Pancreas (tissue), 10 donors: ENCODE measurements at regions not wholly inside any gene's neighbourhood (a gene's known extent, or its start where the extent isn't known, plus 50 kb on each side); places are given as distances from the start of the nearest gene placed in this dataset.

Experiments used
- ATAC-seq, 4 donors: fragments of 200-7000 bp; cut with Tn5 transposase; one replicate each; pipeline versions ENCODE4 v1.8.0 to v1.9.1; 2020; ENCODE audit warnings: mild to moderate bottlenecking in 4 of 4, moderate library complexity in 4 of 4
- DNase-seq, 6 donors: peaks; one replicate each; pipeline ENCODE4 v3.0.0-alpha.2; 2020
- FAIRE-seq: peaks from 2 replicates; lab custom pipeline; 2012; peaks lifted over from hg19 to GRCh38; lab: Jason Lieb, UNC
- H3K27ac ChIP-seq, 4 donors: fragments of 200-600 bp; sonication (generic); 1 replicate in 3 of 4; 2 replicates in 1 of 4; pipeline versions ENCODE4 v1.5.0 to v1.8.0; 2020
- H3K27me3 ChIP-seq, 4 donors: fragments of 200-600 bp; one replicate each; pipeline ENCODE4 v1.8.0; 2021
- H3K36me3 ChIP-seq, 3 donors: fragments of 200-600 bp; sonication (generic) in 1 of 3; one replicate each; pipeline versions ENCODE4 v1.5.0 to v1.8.0; 2020 to 2021
- H3K4me1 ChIP-seq, 3 donors: fragments of 200-600 bp; one replicate each; pipeline ENCODE4 v1.8.0; 2021
- H3K4me3 ChIP-seq, 4 donors: fragments of 200-600 bp; sonication (generic) in 2 of 4; one replicate each; pipeline versions ENCODE4 v1.5.0 to v1.8.0; 2020 to 2021
- H3K9me3 ChIP-seq, 4 donors: fragments of 200-600 bp; one replicate each; pipeline ENCODE4 v1.8.0; 2021
- CTCF ChIP-seq, 4 donors: fragments of 200-600 bp; sonication (generic) in 3 of 4; IDR thresholded peaks; one replicate each; pipeline versions ENCODE4 v1.5.0 to v1.8.0; 2021; ENCODE audit warnings: antibody characterized with exemption in 4 of 4
- WGBS, 2 donors: extraction: QIAGEN DNeasy Blood & Tissue Kit; methylation state at CpG; one replicate each; pipeline ENCODE4 v1.1.7; 2013; 5-methylcytosine and 5-hydroxymethylcytosine counted together
- intact Hi-C, 3 donors: fragments of 100-400 bp; cut with DNase I; formaldehyde crosslinking; loops; one replicate each; pipeline versions ENCODE4 v1.11.1 to v1.14.2; 2022
- donor health status: healthy with polysubstance abuse.
- donor health status: DM: no; HTN: no; CAD: no; lungs with moderate emphysema.
- donor health status: DM: no; HTN: no; CAD: no.
- donor health status: control.
- donor health status: control.
- donor health status: Bipolar disorder and iron deficiency.
- donor health status: DM: yes; HTN: yes; CAD: no.
- donor health status: DM: no; HTN: no; CAD: no.
- donor health status: DM: no; HTN: no; CAD: no.
- donor health status: DM: yes; HTN: yes; CAD: no.

GRCh38 chr16:17986991-17987390 is 349.5 kb downstream of the NPIPA8 start:
- no peak for FAIRE-seq
- Histone ChIP-seq H3K4me1 (no peaks in the 10 kb centered on the region), H3K4me3 (no peak overlapping the region), H3K27ac (no peak overlapping the region), H3K27me3 (peaks cover 0 to 7% (median 0%) of the 10 kb centered on the region in 4 donors), H3K36me3 (no peaks in the 10 kb centered on the region), H3K9me3 (no peaks in the 10 kb centered on the region)
- ATAC-seq, result no peak
- DNase-seq, result no peak
- intact Hi-C loops, result no loop called here
- WGBS, 2 donors, result 75 to 86% methylated on average over 5 of the region's 5 CpGs
- TF ChIP-seq CTCF (IDR thresholded peaks at IDR 0.05), result no peak

- Histone ChIP-seq H3K27me3 (peaks cover 0 to 7% (median 0%) of the 10 kb centered on the region in 4 donors), H3K9me3 (no peaks in the 10 kb centered on the region), H3K36me3 (no peaks in the 10 kb centered on the region), H3K4me1 (no peaks in the 10 kb centered on the region), H3K4me3 (no peak overlapping the region), H3K27ac (no peak overlapping the region)
- no peak for FAIRE-seq
- no peak for ATAC-seq
- no peak for TF ChIP-seq CTCF (IDR thresholded peaks at IDR 0.05)
- WGBS, 2 donors, result 48 to 50% methylated on average over 8 of the region's 8 CpGs
- intact Hi-C loops, result no loop called here
- no peak for DNase-seq
Measured at GRCh38 chr16:17984810-17985209, 351.7 kb downstream of the NPIPA8 start.

GRCh38 chr16:17983847-17984639 is 352.5 kb downstream of the NPIPA8 start:
- intact Hi-C loops, result no loop called here
- FAIRE-seq (no peak), DNase-seq (no peak), ATAC-seq (no peak)
- Histone ChIP-seq H3K9me3 (no peaks in the 10 kb centered on the region), H3K4me1 (no peaks in the 10 kb centered on the region), H3K27me3 (peaks cover 0 to 7% (median 0%) of the 10 kb centered on the region in 4 donors), H3K36me3 (no peaks in the 10 kb centered on the region), H3K27ac (no peak overlapping the region), H3K4me3 (no peak overlapping the region)
- TF ChIP-seq CTCF (IDR thresholded peaks at IDR 0.05), result no peak
- 56 to 62% methylated on average over 10 of the region's 10 CpGs for WGBS, 2 donors

- Histone ChIP-seq H3K27me3 (peaks cover 0 to 7% (median 0%) of the 10 kb centered on the region in 4 donors), H3K27ac (no peak overlapping the region), H3K4me3 (no peak overlapping the region), H3K9me3 (no peaks in the 10 kb centered on the region), H3K36me3 (no peaks in the 10 kb centered on the region), H3K4me1 (no peaks in the 10 kb centered on the region)
- ATAC-seq (no peak), DNase-seq (no peak), FAIRE-seq (no peak)
- TF ChIP-seq CTCF (IDR thresholded peaks at IDR 0.05), result no peak
- intact Hi-C loops, result no loop called here
- WGBS, 2 donors, result 53 to 58% methylated on average over 2 of the region's 2 CpGs
Measured at GRCh38 chr16:17983114-17983513, 353.4 kb downstream of the NPIPA8 start.

GRCh38 chr16:17977260-17977659 is 359.3 kb downstream of the NPIPA8 start:
- Histone ChIP-seq H3K9me3 (no peaks in the 10 kb centered on the region), H3K36me3 (no peaks in the 10 kb centered on the region), H3K27me3 (no peaks in the 10 kb centered on the region), H3K4me3 (no peak overlapping the region), H3K27ac (no peak overlapping the region), H3K4me1 (no peaks in the 10 kb centered on the region)
- DNase-seq (no peak), ATAC-seq (no peak), FAIRE-seq (no peak)
- intact Hi-C loops, result no loop called here
- WGBS, 2 donors, result 66 to 82% methylated on average over 6 of the region's 6 CpGs
- TF ChIP-seq CTCF (IDR thresholded peaks at IDR 0.05), result no peak
